Type B pancreatic cell (in vitro differentiated cells): ENCODE measurements at regions not wholly inside any gene's neighbourhood (a gene's known extent, or its start where the extent isn't known, plus 50 kb on each side); places are given as distances from the start of the nearest gene placed in this dataset.

Source experiments
- DNase-seq: peaks from one replicate; pipeline ENCODE4 v3.0.0; 2021; ENCODE audit warnings: mixed read lengths; ENCODE audit not compliant: unreplicated experiment; ENCODE audit errors: extremely low spot score
- H3K27ac Mint-ChIP-seq: 2 replicates; pipeline ENCODE4 v1.8.0; 2021; ENCODE audit warnings: mild to moderate bottlenecking, mixed read lengths
- H3K27me3 Mint-ChIP-seq: 2 replicates; pipeline ENCODE4 v1.8.0; 2021; ENCODE audit warnings: mixed read lengths
- H3K36me3 Mint-ChIP-seq: 2 replicates; pipeline ENCODE4 v1.8.0; 2021; ENCODE audit warnings: mixed read lengths
- H3K4me1 Mint-ChIP-seq: one replicate; pipeline ENCODE4 v1.8.0; 2021; ENCODE audit warnings: mixed read lengths; ENCODE audit not compliant: unreplicated experiment
- H3K4me3 Mint-ChIP-seq: 2 replicates; pipeline ENCODE4 v1.8.0; 2021; ENCODE audit warnings: mild to moderate bottlenecking, mixed read lengths
- H3K9me3 Mint-ChIP-seq: 2 replicates; pipeline ENCODE4 v1.8.0; 2021; ENCODE audit warnings: mixed read lengths
- TF ChIP-seq, protein P1 (sequence below): fragments of 200-600 bp; sonication (generic); conservative IDR thresholded peaks from 2 replicates; pipeline ENCODE4 v1.5.0; 2021; ENCODE audit warnings: antibody characterized with exemption, mild to moderate bottlenecking

GRCh38 chr11:35868491-35868890 is 75.4 kb upstream of the LDLRAD3 start:
- no peaks in the 10 kb centered on the region for H3K36me3 Mint-ChIP-seq
- no peaks in the 10 kb centered on the region for H3K27me3 Mint-ChIP-seq
- no peaks in the 10 kb centered on the region for H3K4me1 Mint-ChIP-seq
- no peak overlapping the region for H3K4me3 Mint-ChIP-seq
- H3K27ac Mint-ChIP-seq, result no peak overlapping the region
- H3K9me3 Mint-ChIP-seq, result peaks cover 13% of the 10 kb centered on the region
- TF ChIP-seq, protein P1, sequence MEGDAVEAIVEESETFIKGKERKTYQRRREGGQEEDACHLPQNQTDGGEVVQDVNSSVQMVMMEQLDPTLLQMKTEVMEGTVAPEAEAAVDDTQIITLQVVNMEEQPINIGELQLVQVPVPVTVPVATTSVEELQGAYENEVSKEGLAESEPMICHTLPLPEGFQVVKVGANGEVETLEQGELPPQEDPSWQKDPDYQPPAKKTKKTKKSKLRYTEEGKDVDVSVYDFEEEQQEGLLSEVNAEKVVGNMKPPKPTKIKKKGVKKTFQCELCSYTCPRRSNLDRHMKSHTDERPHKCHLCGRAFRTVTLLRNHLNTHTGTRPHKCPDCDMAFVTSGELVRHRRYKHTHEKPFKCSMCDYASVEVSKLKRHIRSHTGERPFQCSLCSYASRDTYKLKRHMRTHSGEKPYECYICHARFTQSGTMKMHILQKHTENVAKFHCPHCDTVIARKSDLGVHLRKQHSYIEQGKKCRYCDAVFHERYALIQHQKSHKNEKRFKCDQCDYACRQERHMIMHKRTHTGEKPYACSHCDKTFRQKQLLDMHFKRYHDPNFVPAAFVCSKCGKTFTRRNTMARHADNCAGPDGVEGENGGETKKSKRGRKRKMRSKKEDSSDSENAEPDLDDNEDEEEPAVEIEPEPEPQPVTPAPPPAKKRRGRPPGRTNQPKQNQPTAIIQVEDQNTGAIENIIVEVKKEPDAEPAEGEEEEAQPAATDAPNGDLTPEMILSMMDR, result no peak
- DNase-seq, result no peak

GRCh38 chr11:35873721-35874120 is 70.1 kb upstream of the LDLRAD3 start:
- H3K4me1 Mint-ChIP-seq, result no peaks in the 10 kb centered on the region
- no peaks in the 10 kb centered on the region for H3K36me3 Mint-ChIP-seq
- H3K27me3 Mint-ChIP-seq, result no peaks in the 10 kb centered on the region

DNA sequence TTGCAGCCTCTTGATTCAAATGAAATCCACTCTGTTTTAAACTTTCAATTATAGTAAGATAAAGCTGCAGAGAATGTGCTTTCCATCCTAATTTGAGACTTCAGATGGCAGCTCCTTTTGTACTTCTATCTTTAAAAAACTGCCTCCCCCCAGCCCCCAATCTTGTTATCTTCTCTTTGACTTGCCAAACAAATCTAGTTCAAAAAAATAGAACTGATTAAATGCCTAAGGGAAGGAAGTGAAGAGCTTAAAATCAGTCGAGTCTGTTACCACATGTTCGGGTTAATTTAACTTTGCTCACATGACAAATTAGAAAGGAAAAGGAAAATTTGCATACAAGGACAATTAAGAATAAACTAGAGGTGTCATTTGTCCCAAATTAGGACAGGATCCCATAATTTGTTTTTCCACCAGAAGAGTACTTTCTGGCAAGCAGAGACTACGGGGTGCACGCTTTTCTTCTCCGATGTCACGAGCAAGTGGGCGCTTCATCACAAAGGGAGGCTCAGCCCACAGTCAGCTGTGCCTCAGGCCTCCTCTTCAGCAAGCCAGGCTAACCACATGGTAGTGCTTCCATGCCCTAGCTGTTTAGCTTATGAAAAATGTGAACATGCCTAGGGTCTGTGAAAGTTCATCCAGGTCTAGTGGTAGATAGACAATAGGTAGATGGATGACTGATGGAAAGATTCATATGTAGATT is 69.0 kb upstream of the LDLRAD3 start:
- no peaks in the 10 kb centered on the region for H3K36me3 Mint-ChIP-seq
- no peaks in the 10 kb centered on the region for H3K9me3 Mint-ChIP-seq
- TF ChIP-seq, protein P1, result no peak
- no peaks in the 10 kb centered on the region for H3K27me3 Mint-ChIP-seq
- no peak overlapping the region for H3K27ac Mint-ChIP-seq
- H3K4me1 Mint-ChIP-seq, result no peaks in the 10 kb centered on the region
- no peak overlapping the region for H3K4me3 Mint-ChIP-seq
- DNase-seq, result no peak

More at GRCh38 chr11:35873721-35874120, 70.1 kb upstream of the LDLRAD3 start:
- no peak overlapping the region for H3K27ac Mint-ChIP-seq
- no peak overlapping the region for H3K4me3 Mint-ChIP-seq
- TF ChIP-seq, protein P1, result no peak
- DNase-seq, result no peak
- H3K9me3 Mint-ChIP-seq, result no peaks in the 10 kb centered on the region

- no peaks in the 10 kb centered on the region for H3K4me1 Mint-ChIP-seq
- no peak overlapping the region for H3K27ac Mint-ChIP-seq
- H3K4me3 Mint-ChIP-seq, result no peak overlapping the region
- no peak for DNase-seq
- TF ChIP-seq, protein P1, result no peak
- H3K9me3 Mint-ChIP-seq, result no peaks in the 10 kb centered on the region
- H3K27me3 Mint-ChIP-seq, result no peaks in the 10 kb centered on the region
- H3K36me3 Mint-ChIP-seq, result no peaks in the 10 kb centered on the region
Measured at GRCh38 chr11:35875466-35875865, 68.4 kb upstream of the LDLRAD3 start.

DNA sequence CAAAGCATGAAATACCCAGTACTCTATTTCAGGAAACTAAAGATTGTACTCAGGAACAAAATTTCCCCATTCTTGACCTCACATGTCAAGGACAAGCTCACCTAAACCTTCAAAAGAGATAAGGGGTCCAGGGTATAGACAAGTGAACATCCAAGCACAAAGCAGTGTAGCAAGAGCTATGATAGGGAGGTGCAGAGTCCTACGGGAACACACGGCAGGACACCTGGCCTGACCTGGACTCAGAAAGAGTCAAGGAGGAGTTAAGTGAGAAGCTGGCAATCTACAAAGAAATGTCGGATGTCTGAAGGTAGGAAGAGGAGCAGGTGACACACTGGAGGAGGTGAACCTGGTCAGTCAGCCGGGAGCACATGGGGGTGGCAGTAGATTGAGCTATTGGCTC is 67.1 kb upstream of the LDLRAD3 start:
- no peaks in the 10 kb centered on the region for H3K27me3 Mint-ChIP-seq
- DNase-seq, result no peak
- TF ChIP-seq, protein P1, result no peak
- no peaks in the 10 kb centered on the region for H3K4me1 Mint-ChIP-seq
- no peaks in the 10 kb centered on the region for H3K36me3 Mint-ChIP-seq
- no peak overlapping the region for H3K27ac Mint-ChIP-seq
- H3K4me3 Mint-ChIP-seq, result no peak overlapping the region
- no peaks in the 10 kb centered on the region for H3K9me3 Mint-ChIP-seq
